Activated naive CD4-positive, alpha-beta T cell treated with Interleukin-2 at 50 U/mL for 16 hours (primary cell): ENCODE measurements at regions not wholly inside any gene's neighbourhood (a gene's known extent, or its start where the extent isn't known, plus 50 kb on each side); places are given as distances from the start of the nearest gene placed in this dataset.
"Not testable (repeated sequence)": the region's sequence is repeated elsewhere in the genome, so short reads cannot be mapped to it uniquely, and the experiment has no call there.

Experiments
- DNase-seq: peaks from one replicate; pipeline ENCODE4 v3.0.0-alpha.2; 2020

- no peak for DNase-seq
Measured at GRCh38 chr7:131656980-131657723, 100.7 kb upstream of the PODXL start.

- DNase-seq, result no peak
Measured at GRCh38 chr7:131655866-131656265, 99.4 kb upstream of the PODXL start.

GRCh38 chr7:131655447-131655846 is 99.0 kb upstream of the PODXL start:
- DNase-seq, result no peak

- peak; percentile 83 for DNase-seq
Measured at GRCh38 chr7:131654668-131655326, 98.4 kb upstream of the PODXL start.

GRCh38 chr7:131654249-131654558 is 97.8 kb upstream of the PODXL start:
- DNase-seq, result no peak

- DNase-seq, result no peak
Measured at GRCh38 chr7:131653418-131654248, 97.2 kb upstream of the PODXL start.

- DNase-seq, result no peak
Measured at GRCh38 chr7:131652934-131653333, 96.5 kb upstream of the PODXL start.

- DNase-seq, result no peak
Measured at GRCh38 chr7:131652194-131652593, 95.8 kb upstream of the PODXL start.

- no peak for DNase-seq
Measured at GRCh38 chr7:131649879-131650278, 93.5 kb upstream of the PODXL start.

GRCh38 chr7:131649003-131649541 is 92.6 kb upstream of the PODXL start:
- DNase-seq, result no peak

- no peak for DNase-seq
Measured at GRCh38 chr7:131648491-131648890, 92.1 kb upstream of the PODXL start.

- DNase-seq, result no peak
Measured at GRCh38 chr7:131646203-131646602, 89.8 kb upstream of the PODXL start.

- no peak for DNase-seq
Measured at GRCh38 chr7:131642429-131642828, 86.0 kb upstream of the PODXL start.

- no peak for DNase-seq
Measured at GRCh38 chr7:131640686-131641085, 84.3 kb upstream of the PODXL start.

- no peak for DNase-seq
Measured at GRCh38 chr7:131638641-131639430, 82.4 kb upstream of the PODXL start.

- DNase-seq, result no peak
Measured at GRCh38 chr7:131637859-131638258, 81.4 kb upstream of the PODXL start.

GRCh38 chr7:131636092-131636491 is 79.7 kb upstream of the PODXL start:
- DNase-seq, result no peak

- not testable (repeated sequence) for DNase-seq
Measured at GRCh38 chr7:131634197-131634596, 77.8 kb upstream of the PODXL start.

- no peak for DNase-seq
Measured at GRCh38 chr7:131633342-131633843, 77.0 kb upstream of the PODXL start.

GRCh38 chr7:131630427-131630826 is 74.0 kb upstream of the PODXL start:
- no peak for DNase-seq

GRCh38 chr7:131629217-131629882 is 72.9 kb upstream of the PODXL start:
- no peak for DNase-seq

- no peak for DNase-seq
Measured at GRCh38 chr7:131628634-131629033, 72.2 kb upstream of the PODXL start.
